ENCODE measurements at regions not wholly inside any gene's neighbourhood (a gene's known extent, or its start where the extent isn't known, plus 50 kb on each side); places are given as distances from the start of the nearest gene placed in this dataset.

- no peak for DNase-seq (ENCODE audit: low spot score)
Observed at GRCh38 chr11:62026739-62027370, 59.4 kb upstream of the FTH1 start.

GRCh38 chr11:62025487-62026105 is 58.2 kb upstream of the FTH1 start:
- peak; percentile 75 for DNase-seq (ENCODE audit: low spot score)

- no peak for DNase-seq (ENCODE audit: low spot score)
Observed at GRCh38 chr11:62024936-62025486, 57.6 kb upstream of the FTH1 start.

- DNase-seq (ENCODE audit: low spot score), result no peak
Observed at GRCh38 chr11:62022211-62022610, 54.8 kb upstream of the FTH1 start.

GRCh38 chr11:62020661-62021060 is 53.2 kb upstream of the FTH1 start:
- no peak for DNase-seq (ENCODE audit: low spot score)

- no peak for DNase-seq (ENCODE audit: low spot score)
Observed at GRCh38 chr11:62018981-62019664, 51.7 kb upstream of the FTH1 start.

GRCh38 chr11:62017878-62018655 is 50.6 kb upstream of the FTH1 start:
- DNase-seq (ENCODE audit: low spot score), result no peak
